C4-2B (cell line): ENCODE measurements at regions not wholly inside any gene's neighbourhood (a gene's known extent, or its start where the extent isn't known, plus 50 kb on each side); places are given as distances from the start of the nearest gene placed in this dataset.

Source experiments
- CTCF ChIP-seq: fragments of 450-650 bp; conservative IDR thresholded peaks from 2 replicates; pipeline ENCODE4 v1.5.1; 2017; ENCODE audit warnings: mild to moderate bottlenecking
- ZFX ChIP-seq: fragments of 450-650 bp; IDR thresholded peaks from 2 replicates; pipeline ENCODE4 v1.6.1; 2017

- TF ChIP-seq CTCF = no peak
- no peak for TF ChIP-seq ZFX
These were observed 798.3 kb downstream of the FAT4 start for GRCh38 chr4:126113058-126113457.
